Fibroblast of the aortic adventitia (primary cell): ENCODE measurements at regions not wholly inside any gene's neighbourhood (a gene's known extent, or its start where the extent isn't known, plus 50 kb on each side); places are given as distances from the start of the nearest gene placed in this dataset.
"Not testable (repeated sequence)": the region's sequence is repeated elsewhere in the genome, so short reads cannot be mapped to it uniquely, and the experiment has no call there.

ENCODE experiments used
- DNase-seq: peaks from one replicate; pipeline ENCODE4 v3.0.0-alpha.2; 2010; ENCODE audit warnings: low read depth
- H3K4me3 ChIP-seq: 2 replicates; pipeline ENCODE4 v1.5.1; 2011; ENCODE audit warnings: low read depth, mild to moderate bottlenecking, control low read depth, low read length, moderate library complexity
- CTCF ChIP-seq: IDR thresholded peaks from 2 replicates; pipeline ENCODE4 v1.5.1; 2011; ENCODE audit warnings: mild to moderate bottlenecking, low read length, control low read depth, inconsistent platforms; ENCODE audit not compliant: insufficient read depth

- no peak overlapping the region for H3K4me3 ChIP-seq
- DNase-seq: no peak
- TF ChIP-seq CTCF: no peak
Measured at GRCh38 chr5:33209252-33209651, 231.5 kb upstream of the TARS1 start.

GRCh38 chr5:33210221-33210620, 230.5 kb upstream of the TARS1 start:
- not testable (repeated sequence) for H3K4me3 ChIP-seq, DNase-seq

GRCh38 chr5:33210978-33211377, 229.8 kb upstream of the TARS1 start:
- TF ChIP-seq CTCF: no peak
- no peak overlapping the region for H3K4me3 ChIP-seq
- no peak for DNase-seq

GRCh38 chr5:33212439-33212838, 228.3 kb upstream of the TARS1 start:
- H3K4me3 ChIP-seq: no peak overlapping the region
- peak; percentile 29 for DNase-seq
- TF ChIP-seq CTCF: no peak

- no peak for DNase-seq
- no peak for TF ChIP-seq CTCF
- H3K4me3 ChIP-seq: no peak overlapping the region
Measured at GRCh38 chr5:33212900-33213299, 227.9 kb upstream of the TARS1 start.

GRCh38 chr5:33223563-33224284, 217.0 kb upstream of the TARS1 start:
- DNase-seq: peak; percentile 68
- TF ChIP-seq CTCF: no peak
- no peak overlapping the region for H3K4me3 ChIP-seq

- no peak for TF ChIP-seq CTCF
- H3K4me3 ChIP-seq: no peak overlapping the region
Measured at GRCh38 chr5:33224285-33224961, 216.3 kb upstream of the TARS1 start.

More at GRCh38 chr5:33224285-33224961, 216.3 kb upstream of the TARS1 start:
- no peak for DNase-seq
